Activated CD4-positive, alpha-beta T cell treated with anti-CD3 and anti-CD28 coated beads, Interleukin-2, amount 50 U/mL, for 4 hours (primary cell): ENCODE measurements at regions not wholly inside any gene's neighbourhood (a gene's known extent, or its start where the extent isn't known, plus 50 kb on each side); places are given as distances from the start of the nearest gene placed in this dataset.
"Not testable (repeated sequence)": the region's sequence is repeated elsewhere in the genome, so short reads cannot be mapped to it uniquely, and the experiment has no call there.

Experiments
- DNase-seq, 2 experiments: peaks; one replicate each; pipeline ENCODE4 v3.0.0-alpha.2; 2020

- no peak for DNase-seq
Observed at GRCh38 chr4:179048839-179049453, 1606.7 kb upstream of the AGA start.

- DNase-seq = no peak
Observed at GRCh38 chr4:179051206-179051605, 1609.0 kb upstream of the AGA start.

GRCh38 chr4:179059396-179059795, 1617.2 kb upstream of the AGA start:
- DNase-seq = no peak

- DNase-seq = not testable (repeated sequence)
Observed at GRCh38 chr4:179066254-179066653, 1624.0 kb upstream of the AGA start.

- no peak for DNase-seq
Observed at GRCh38 chr4:179071131-179071530, 1628.9 kb upstream of the AGA start.

- no peak for DNase-seq
Observed at GRCh38 chr4:179076865-179077264, 1634.6 kb upstream of the AGA start.

- DNase-seq = no peak
Observed at GRCh38 chr4:179095585-179096221, 1653.5 kb upstream of the AGA start.

GRCh38 chr4:179097741-179098140, 1655.5 kb upstream of the AGA start:
- no peak for DNase-seq

- no peak for DNase-seq
Observed at GRCh38 chr4:179110356-179110755, 1668.1 kb upstream of the AGA start.

- DNase-seq = no peak
Observed at GRCh38 chr4:179110816-179111215, 1668.6 kb upstream of the AGA start.

- no peak for DNase-seq
Observed at GRCh38 chr4:179112441-179113170, 1670.4 kb upstream of the AGA start.

- no peak for DNase-seq
Observed at GRCh38 chr4:179114615-179115014, 1672.4 kb upstream of the AGA start.

- DNase-seq = no peak
Observed at GRCh38 chr4:179116011-179116410, 1673.8 kb upstream of the AGA start.

GRCh38 chr4:179116581-179116980, 1674.3 kb upstream of the AGA start:
- no peak for DNase-seq

GRCh38 chr4:179123084-179123483, 1680.8 kb upstream of the AGA start:
- no peak for DNase-seq

GRCh38 chr4:179124419-179124818, 1682.2 kb upstream of the AGA start:
- no peak for DNase-seq

GRCh38 chr4:179124957-179125356, 1682.7 kb upstream of the AGA start:
- DNase-seq = no peak

GRCh38 chr4:179125870-179126269, 1683.6 kb upstream of the AGA start:
- DNase-seq = no peak

GRCh38 chr4:179128299-179128698, 1686.1 kb upstream of the AGA start:
- no peak for DNase-seq

GRCh38 chr4:179130122-179130714, 1688.0 kb upstream of the AGA start:
- no peak for DNase-seq

GRCh38 chr4:179145746-179146525, 1703.7 kb upstream of the AGA start:
- DNase-seq = no peak

GRCh38 chr4:179151770-179152169, 1709.5 kb upstream of the AGA start:
- no peak for DNase-seq

GRCh38 chr4:179163147-179163546, 1720.9 kb upstream of the AGA start:
- DNase-seq = no peak
